ENCODE measurements at regions not wholly inside any gene's neighbourhood (a gene's known extent, or its start where the extent isn't known, plus 50 kb on each side); places are given as distances from the start of the nearest gene placed in this dataset.
A peak's percentile ranks its signal among the peaks of the same experiment; 100 is the strongest.

- WGBS (ENCODE audit: insufficient coverage, low lambda C conversion rate), result 83% methylated on average over 1 of the region's 1 CpG
- H3K4me1 ChIP-seq (ENCODE audit: control insufficient read depth, insufficient read depth, low read length), result no peaks in the 10 kb centered on the region
Observed at GRCh38 chr3:73954506-73954905, 329.8 kb upstream of the PDZRN3 start.

GRCh38 chr3:73952781-73953180 is 328.0 kb upstream of the PDZRN3 start:
- Histone ChIP-seq H3K27ac (ENCODE audit: low read length) (no peak overlapping the region), H3K4me1 (ENCODE audit: control insufficient read depth, insufficient read depth, low read length) (no peaks in the 10 kb centered on the region), H3K27me3 (ENCODE audit: control insufficient read depth, insufficient read depth, low read length) (no peaks in the 10 kb centered on the region), H3K4me3 (ENCODE audit: low read length) (no peak overlapping the region), H3K36me3 (ENCODE audit: control insufficient read depth, insufficient read depth, low read length) (no peaks in the 10 kb centered on the region), H3K9me3 (ENCODE audit: control insufficient read depth, low read depth, low read length) (no peaks in the 10 kb centered on the region)
- 78% methylated on average over 1 of the region's 1 CpG for WGBS (ENCODE audit: insufficient coverage, low lambda C conversion rate)
- no peak for DNase-seq

More at GRCh38 chr3:73954506-73954905, 329.8 kb upstream of the PDZRN3 start:
- Histone ChIP-seq H3K4me3 (ENCODE audit: low read length) (no peak overlapping the region), H3K27ac (ENCODE audit: low read length) (no peak overlapping the region), H3K9me3 (ENCODE audit: control insufficient read depth, low read depth, low read length) (no peaks in the 10 kb centered on the region), H3K27me3 (ENCODE audit: control insufficient read depth, insufficient read depth, low read length) (no peaks in the 10 kb centered on the region), H3K36me3 (ENCODE audit: control insufficient read depth, insufficient read depth, low read length) (no peaks in the 10 kb centered on the region)
- no peak for DNase-seq

DNA sequence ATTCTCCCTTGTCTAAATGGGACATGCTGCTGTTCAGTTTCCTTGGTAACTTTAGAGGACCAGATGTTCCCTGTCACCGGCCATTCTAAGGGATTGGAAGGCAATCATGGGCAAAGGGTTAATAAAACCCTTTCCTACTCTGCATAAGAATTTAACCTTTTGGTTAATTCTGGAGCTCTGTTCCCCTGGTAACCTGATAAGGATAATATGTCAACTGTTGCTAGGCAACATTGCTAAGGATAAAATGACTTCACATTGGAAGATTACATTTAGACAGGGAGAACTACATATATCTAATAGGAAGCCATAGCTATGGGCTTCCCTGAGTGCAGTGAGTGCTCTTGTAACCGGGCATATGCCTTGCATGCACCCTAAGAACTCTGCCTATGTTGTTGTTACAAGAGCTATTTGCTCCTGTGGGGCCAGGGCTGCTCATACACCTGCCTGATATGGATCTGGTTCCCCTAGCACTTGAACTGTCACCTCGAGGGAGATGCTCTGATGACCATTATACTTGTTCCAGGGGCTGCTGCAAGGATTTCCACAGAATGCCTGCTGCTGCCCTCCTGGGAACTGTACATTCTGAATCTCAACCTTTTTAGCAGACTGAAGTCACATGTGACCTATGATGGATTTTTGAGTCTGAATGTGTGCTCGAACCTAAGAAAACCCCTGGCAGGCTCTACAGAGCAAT is 326.3 kb upstream of the PDZRN3 start:
- no peak overlapping the region for H3K4me3 ChIP-seq (ENCODE audit: low read length)
- DNase-seq, result peak in 1 of 2 donors; percentile 6
- H3K27ac ChIP-seq (ENCODE audit: low read length), result no peak overlapping the region
- no peaks in the 10 kb centered on the region for H3K4me1 ChIP-seq (ENCODE audit: control insufficient read depth, insufficient read depth, low read length)
- no peaks in the 10 kb centered on the region for H3K36me3 ChIP-seq (ENCODE audit: control insufficient read depth, insufficient read depth, low read length)
- H3K9me3 ChIP-seq (ENCODE audit: control insufficient read depth, low read depth, low read length), result no peaks in the 10 kb centered on the region
- no CpG with 5 or more reads among the region's 4 CpGs for WGBS (ENCODE audit: insufficient coverage, low lambda C conversion rate)
- no peaks in the 10 kb centered on the region for H3K27me3 ChIP-seq (ENCODE audit: control insufficient read depth, insufficient read depth, low read length)

DNA sequence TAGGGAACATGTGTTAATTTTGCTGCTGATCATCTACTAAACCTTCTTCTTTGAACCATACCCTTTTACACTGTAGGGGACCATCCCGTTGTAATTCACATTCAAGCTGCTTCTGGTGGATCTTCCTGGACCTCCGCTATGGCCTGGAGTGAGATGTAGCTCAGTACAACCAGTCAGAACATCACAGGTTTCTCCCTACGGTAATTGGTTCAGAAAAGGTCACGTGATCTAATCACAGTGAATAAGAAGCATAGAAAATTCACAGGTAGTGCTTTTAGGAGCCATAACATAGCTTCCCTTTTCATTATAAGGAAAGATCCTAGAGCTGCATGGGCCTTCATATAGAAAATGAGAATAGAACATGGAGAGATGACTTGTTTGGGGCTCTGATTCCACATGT is 320.8 kb upstream of the PDZRN3 start:
- Histone ChIP-seq H3K9me3 (ENCODE audit: control insufficient read depth, low read depth, low read length) (no peaks in the 10 kb centered on the region), H3K27me3 (ENCODE audit: control insufficient read depth, insufficient read depth, low read length) (no peaks in the 10 kb centered on the region), H3K4me1 (ENCODE audit: control insufficient read depth, insufficient read depth, low read length) (no peaks in the 10 kb centered on the region), H3K27ac (ENCODE audit: low read length) (no peak overlapping the region), H3K36me3 (ENCODE audit: control insufficient read depth, insufficient read depth, low read length) (no peaks in the 10 kb centered on the region), H3K4me3 (ENCODE audit: low read length) (no peak overlapping the region)
- no peak for DNase-seq
- WGBS (ENCODE audit: insufficient coverage, low lambda C conversion rate), result 100% methylated on average over 1 of the region's 4 CpGs

DNA sequence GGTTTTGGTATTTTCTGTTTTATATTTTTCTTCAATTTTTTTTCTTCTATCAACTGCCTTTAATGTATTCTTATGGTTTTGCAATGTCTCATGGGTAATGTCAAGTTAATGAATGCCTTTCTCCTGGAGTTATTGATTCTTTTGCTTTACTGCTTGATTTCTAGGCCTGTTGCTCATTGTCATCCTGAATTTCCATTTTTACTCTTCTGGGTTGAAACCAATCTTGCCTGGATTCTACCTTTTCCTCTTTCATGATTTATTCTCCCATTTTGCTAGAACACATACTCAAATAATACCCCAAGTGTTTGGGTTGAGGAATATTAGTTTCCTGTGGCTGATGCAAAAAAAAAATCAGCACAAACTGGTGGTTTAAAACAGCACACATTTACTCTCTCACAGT is 315.2 kb upstream of the PDZRN3 start:
- no peak for DNase-seq
- no peaks in the 10 kb centered on the region for H3K9me3 ChIP-seq (ENCODE audit: control insufficient read depth, low read depth, low read length)
- no peaks in the 10 kb centered on the region for H3K4me1 ChIP-seq (ENCODE audit: control insufficient read depth, insufficient read depth, low read length)
- H3K27me3 ChIP-seq (ENCODE audit: control insufficient read depth, insufficient read depth, low read length), result no peaks in the 10 kb centered on the region
- H3K4me3 ChIP-seq (ENCODE audit: low read length), result no peak overlapping the region
- no peak overlapping the region for H3K27ac ChIP-seq (ENCODE audit: low read length)
- no peaks in the 10 kb centered on the region for H3K36me3 ChIP-seq (ENCODE audit: control insufficient read depth, insufficient read depth, low read length)

GRCh38 chr3:73933585-73933984 is 308.8 kb upstream of the PDZRN3 start:
- Histone ChIP-seq H3K4me1 (ENCODE audit: control insufficient read depth, insufficient read depth, low read length) (no peaks in the 10 kb centered on the region), H3K9me3 (ENCODE audit: control insufficient read depth, low read depth, low read length) (no peaks in the 10 kb centered on the region), H3K36me3 (ENCODE audit: control insufficient read depth, insufficient read depth, low read length) (no peaks in the 10 kb centered on the region), H3K4me3 (ENCODE audit: low read length) (no peak overlapping the region), H3K27me3 (ENCODE audit: control insufficient read depth, insufficient read depth, low read length) (no peaks in the 10 kb centered on the region), H3K27ac (ENCODE audit: low read length) (no peak overlapping the region)
- DNase-seq, result no peak
- WGBS (ENCODE audit: insufficient coverage, low lambda C conversion rate), result no CpG with 5 or more reads among the region's 3 CpGs

DNA sequence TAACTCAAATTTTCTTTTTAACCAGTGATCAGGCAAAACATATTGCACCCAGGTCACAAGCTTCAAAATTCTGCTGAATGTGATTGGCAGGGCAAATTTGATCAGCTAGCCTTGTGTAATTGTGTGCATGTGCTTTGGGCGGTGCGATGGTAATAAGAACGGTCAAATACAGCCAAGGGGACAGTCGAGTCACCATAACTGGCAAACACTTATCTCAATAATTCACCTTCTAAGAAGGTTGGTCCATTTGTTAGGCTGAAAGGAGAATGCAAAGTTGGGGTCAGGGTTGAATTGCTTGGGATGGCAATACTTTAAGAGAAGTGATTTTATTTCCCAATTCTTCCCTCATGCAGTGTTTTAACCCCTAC is 302.4 kb upstream of the PDZRN3 start:
- WGBS (ENCODE audit: insufficient coverage, low lambda C conversion rate), result no CpG with 5 or more reads among the region's 4 CpGs
- no peak for DNase-seq
- Histone ChIP-seq H3K27ac (ENCODE audit: low read length) (no peak overlapping the region), H3K27me3 (ENCODE audit: control insufficient read depth, insufficient read depth, low read length) (no peaks in the 10 kb centered on the region), H3K4me1 (ENCODE audit: control insufficient read depth, insufficient read depth, low read length) (no peaks in the 10 kb centered on the region), H3K36me3 (ENCODE audit: control insufficient read depth, insufficient read depth, low read length) (no peaks in the 10 kb centered on the region), H3K9me3 (ENCODE audit: control insufficient read depth, low read depth, low read length) (no peaks in the 10 kb centered on the region), H3K4me3 (ENCODE audit: low read length) (no peak overlapping the region)

- Histone ChIP-seq H3K9me3 (ENCODE audit: control insufficient read depth, low read depth, low read length) (no peaks in the 10 kb centered on the region), H3K27ac (ENCODE audit: low read length) (no peak overlapping the region), H3K4me3 (ENCODE audit: low read length) (no peak overlapping the region), H3K4me1 (ENCODE audit: control insufficient read depth, insufficient read depth, low read length) (no peaks in the 10 kb centered on the region), H3K27me3 (ENCODE audit: control insufficient read depth, insufficient read depth, low read length) (no peaks in the 10 kb centered on the region), H3K36me3 (ENCODE audit: control insufficient read depth, insufficient read depth, low read length) (no peaks in the 10 kb centered on the region)
- no CpG with 5 or more reads among the region's 5 CpGs for WGBS (ENCODE audit: insufficient coverage, low lambda C conversion rate)
- peak in 1 of 2 donors; percentile 7 for DNase-seq
Observed at GRCh38 chr3:73926360-73927202, 301.8 kb upstream of the PDZRN3 start.

- Histone ChIP-seq H3K27ac (ENCODE audit: low read length) (no peak overlapping the region), H3K4me3 (ENCODE audit: low read length) (no peak overlapping the region), H3K4me1 (ENCODE audit: control insufficient read depth, insufficient read depth, low read length) (no peaks in the 10 kb centered on the region), H3K9me3 (ENCODE audit: control insufficient read depth, low read depth, low read length) (no peaks in the 10 kb centered on the region), H3K36me3 (ENCODE audit: control insufficient read depth, insufficient read depth, low read length) (no peaks in the 10 kb centered on the region), H3K27me3 (ENCODE audit: control insufficient read depth, insufficient read depth, low read length) (no peaks in the 10 kb centered on the region)
- WGBS (ENCODE audit: insufficient coverage, low lambda C conversion rate), result no CpG with 5 or more reads among the region's 3 CpGs
- DNase-seq, result no peak
Observed at GRCh38 chr3:73925011-73925410, 300.3 kb upstream of the PDZRN3 start.

DNA sequence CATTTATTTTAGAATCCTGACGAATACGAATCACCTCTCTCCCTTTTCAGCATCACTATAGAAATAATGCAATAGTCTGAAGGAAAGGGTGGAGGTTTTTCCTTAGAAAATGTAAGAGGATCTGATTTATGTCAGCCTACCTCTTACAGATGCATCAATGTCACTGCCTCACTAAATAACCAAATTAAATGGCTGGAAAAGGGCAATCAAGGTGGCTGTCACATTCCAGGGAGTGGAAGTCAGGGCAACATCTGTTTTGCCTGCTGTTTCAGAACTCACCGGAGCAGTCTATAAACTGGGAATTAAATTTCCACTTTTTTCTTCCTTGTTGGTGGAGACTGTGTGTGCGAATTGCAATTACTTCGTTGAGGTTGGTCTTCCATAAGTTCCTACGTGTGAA is 299.3 kb upstream of the PDZRN3 start:
- no peaks in the 10 kb centered on the region for H3K4me1 ChIP-seq (ENCODE audit: control insufficient read depth, insufficient read depth, low read length)
- no peaks in the 10 kb centered on the region for H3K27me3 ChIP-seq (ENCODE audit: control insufficient read depth, insufficient read depth, low read length)
- H3K9me3 ChIP-seq (ENCODE audit: control insufficient read depth, low read depth, low read length), result no peaks in the 10 kb centered on the region
- no peak overlapping the region for H3K4me3 ChIP-seq (ENCODE audit: low read length)
- 100% methylated on average over 1 of the region's 6 CpGs for WGBS (ENCODE audit: insufficient coverage, low lambda C conversion rate)
- no peak for DNase-seq
- no peaks in the 10 kb centered on the region for H3K36me3 ChIP-seq (ENCODE audit: control insufficient read depth, insufficient read depth, low read length)
- H3K27ac ChIP-seq (ENCODE audit: low read length), result no peak overlapping the region

GRCh38 chr3:73917643-73918042 is 292.9 kb upstream of the PDZRN3 start:
- no peak overlapping the region for H3K27ac ChIP-seq (ENCODE audit: low read length)
- 100% methylated on average over 1 of the region's 2 CpGs for WGBS (ENCODE audit: insufficient coverage, low lambda C conversion rate)
- H3K4me1 ChIP-seq (ENCODE audit: control insufficient read depth, insufficient read depth, low read length), result no peaks in the 10 kb centered on the region
- H3K4me3 ChIP-seq (ENCODE audit: low read length), result no peak overlapping the region
- no peaks in the 10 kb centered on the region for H3K27me3 ChIP-seq (ENCODE audit: control insufficient read depth, insufficient read depth, low read length)
- DNase-seq, result no peak
- no peaks in the 10 kb centered on the region for H3K9me3 ChIP-seq (ENCODE audit: control insufficient read depth, low read depth, low read length)
- no peaks in the 10 kb centered on the region for H3K36me3 ChIP-seq (ENCODE audit: control insufficient read depth, insufficient read depth, low read length)
